DOHH2 (cell line): ENCODE measurements at regions not wholly inside any gene's neighbourhood (a gene's known extent, or its start where the extent isn't known, plus 50 kb on each side); places are given as distances from the start of the nearest gene placed in this dataset.

ENCODE experiments used
- CTCF ChIP-seq: fragments of 200-600 bp; sonication (generic); IDR thresholded peaks from one replicate; pipeline ENCODE4 v1.5.1; 2014; ENCODE audit warnings: antibody characterized with exemption, mild to moderate bottlenecking, low read depth, low read length; ENCODE audit not compliant: poor library complexity, severe bottlenecking
- EZH2phosphoT487 ChIP-seq: fragments of 200-600 bp; sonication (generic); IDR thresholded peaks from 2 replicates; pipeline ENCODE4 v1.6.1; 2017; ENCODE audit warnings: borderline replicate concordance, mild to moderate bottlenecking, antibody characterized with exemption, low read length, moderate library complexity, mixed read lengths

- TF ChIP-seq CTCF (no peak), EZH2phosphoT487 (no peak)
Measured at GRCh38 chr4:29966386-29966785, 753.8 kb upstream of the PCDH7 start.
